GM18873 (cell line): ENCODE measurements at regions not wholly inside any gene's neighbourhood (a gene's known extent, or its start where the extent isn't known, plus 50 kb on each side); places are given as distances from the start of the nearest gene placed in this dataset.

ENCODE experiments used
- ATAC-seq: cut with Tn5 transposase; IDR thresholded peaks from one replicate; pipeline ENCODE4 v1.9.1; 2021; ENCODE audit warnings: mild to moderate bottlenecking, moderate library complexity, moderate number of reproducible peaks; ENCODE audit not compliant: unreplicated experiment, low FRiP score

DNA sequence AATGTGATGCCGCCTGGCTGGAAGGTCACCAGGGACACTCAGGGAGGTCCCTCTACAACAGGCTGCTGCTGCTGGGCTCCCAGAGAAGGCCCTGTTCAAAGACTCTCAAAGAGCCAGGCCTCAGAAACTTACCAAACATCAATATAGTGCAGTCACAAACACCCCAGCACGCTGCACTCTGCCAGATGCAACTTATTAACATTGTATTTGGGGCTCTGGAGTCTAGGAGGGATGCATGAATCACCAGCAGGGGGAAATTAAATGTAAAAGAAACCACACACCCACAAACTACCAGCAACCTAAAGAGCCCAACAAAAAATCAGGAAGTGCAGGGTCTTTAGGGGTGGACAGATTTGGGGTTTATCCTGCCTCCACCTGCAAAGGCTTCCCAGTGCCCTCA is 74.6 kb upstream of the SPATA12 start:
- ATAC-seq, result no peak

DNA sequence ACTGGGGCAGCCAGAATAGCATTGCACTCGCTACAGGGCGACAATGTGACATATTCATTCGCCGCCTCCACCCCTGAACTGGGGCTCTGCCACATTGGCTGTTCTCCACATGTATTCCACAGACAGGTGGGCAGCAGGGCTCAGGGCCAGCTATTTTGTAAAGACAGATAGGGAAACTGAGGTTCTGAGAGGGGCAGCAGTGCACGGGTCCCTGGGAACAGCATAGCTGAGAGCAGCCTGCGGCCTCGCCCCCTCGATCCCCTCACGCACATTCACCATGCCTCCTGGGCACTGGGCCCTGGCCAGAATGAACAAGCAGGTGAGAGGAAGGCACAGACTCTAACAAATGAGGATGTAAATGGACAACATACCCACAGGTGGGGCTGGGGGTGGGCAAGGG is 75.0 kb upstream of the SPATA12 start:
- no peak for ATAC-seq

DNA sequence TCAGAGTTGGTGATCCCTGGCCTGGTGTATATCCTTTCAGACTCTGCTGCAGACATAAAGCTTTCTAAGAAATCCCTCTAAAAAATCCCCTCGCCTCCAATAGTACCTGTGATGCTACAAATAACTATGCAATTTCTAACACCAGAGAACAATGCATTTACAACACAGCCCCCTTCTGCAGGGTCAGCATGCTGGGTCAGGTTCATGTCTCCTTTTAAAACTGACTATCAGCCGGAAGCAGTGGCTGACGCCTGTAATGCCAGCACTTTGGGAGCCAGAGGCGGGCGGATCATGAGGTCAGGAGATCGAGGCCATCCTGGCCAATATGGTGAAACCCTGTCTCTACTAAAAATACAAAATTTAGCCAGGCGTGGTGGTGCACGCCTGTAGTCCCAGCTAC is 77.0 kb upstream of the SPATA12 start:
- no peak for ATAC-seq

DNA sequence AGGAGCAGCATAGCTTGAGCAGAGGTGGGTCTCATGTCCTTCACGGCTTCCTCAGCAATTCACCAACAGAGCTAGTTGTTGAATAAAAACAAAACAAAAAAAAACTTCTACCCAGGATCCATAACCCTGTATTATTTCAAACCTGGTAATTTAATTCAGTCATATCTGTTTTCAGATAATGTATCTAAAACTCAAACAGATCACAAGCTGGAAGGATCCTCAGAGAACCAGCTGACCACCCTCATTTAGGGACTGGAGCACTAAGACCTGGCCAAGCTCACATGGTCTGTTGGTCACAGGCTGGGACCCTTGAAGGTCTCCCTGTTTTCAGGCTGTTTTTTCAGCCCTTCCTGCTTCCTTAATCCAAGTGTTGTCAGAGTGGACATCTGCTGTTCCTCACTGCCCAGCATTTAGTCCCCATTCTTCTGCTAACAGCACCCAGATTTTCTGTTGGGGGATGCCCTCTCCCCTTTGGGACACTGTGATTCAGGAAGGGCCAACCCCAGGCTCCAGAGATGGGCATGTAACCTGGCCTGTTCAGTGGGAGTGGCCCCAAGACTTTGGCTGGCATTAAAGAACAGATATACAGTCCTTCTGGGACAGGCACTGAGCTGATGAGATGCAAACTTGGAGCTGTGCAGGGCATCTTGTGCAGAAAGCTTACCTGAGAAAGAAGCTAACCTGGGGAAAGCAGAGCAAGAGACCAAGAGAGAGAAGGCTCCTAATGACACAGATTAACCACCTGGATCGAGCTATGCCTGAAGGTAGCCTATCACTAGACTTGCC is 78.8 kb upstream of the SPATA12 start:
- no peak for ATAC-seq

DNA sequence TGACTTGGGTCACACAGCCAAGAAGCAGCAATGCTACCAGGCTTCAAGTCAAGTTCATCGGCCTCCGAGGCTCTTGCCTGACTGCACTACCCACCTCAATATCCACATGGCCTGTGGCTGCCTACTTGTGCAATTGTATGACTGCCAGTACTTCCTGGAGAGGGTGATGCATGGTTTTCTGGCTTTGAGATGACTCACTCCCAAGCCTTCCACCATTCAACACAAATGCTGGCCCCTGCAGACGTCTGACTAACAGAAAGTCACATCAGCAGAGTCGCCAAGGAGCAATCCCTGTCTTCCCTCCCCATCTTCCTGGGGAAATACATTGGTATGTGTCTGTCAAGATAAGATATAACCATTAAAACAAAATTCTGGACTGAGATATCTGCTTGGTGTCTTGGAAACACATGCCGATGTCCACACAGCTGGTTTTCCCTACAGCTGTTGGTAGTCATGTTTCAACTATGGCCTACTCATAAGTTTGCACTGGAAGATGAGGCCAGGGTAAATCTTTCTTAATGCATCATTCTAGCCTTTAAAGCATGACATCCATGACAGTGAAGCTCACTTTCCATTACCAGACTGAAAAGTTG is 79.6 kb upstream of the SPATA12 start:
- no peak for ATAC-seq

DNA sequence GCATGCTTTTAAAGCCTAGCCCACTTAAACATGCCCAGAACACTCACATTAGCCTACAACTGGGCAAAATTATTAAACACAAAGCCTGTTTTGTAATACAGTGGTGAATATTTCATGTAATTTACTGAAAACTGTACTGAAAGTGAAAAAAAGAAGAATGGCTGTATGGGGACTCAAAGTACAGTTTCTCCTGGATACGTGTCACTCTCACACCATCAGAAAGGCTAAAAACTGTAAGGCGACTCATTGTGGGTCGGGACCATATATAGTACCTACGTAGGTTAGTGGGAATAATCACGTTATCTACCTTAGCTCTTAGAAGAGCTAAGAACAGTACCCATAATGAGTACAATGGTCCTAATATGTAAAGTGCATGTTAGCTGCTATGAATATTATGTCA is 80.2 kb upstream of the SPATA12 start:
- no peak for ATAC-seq

DNA sequence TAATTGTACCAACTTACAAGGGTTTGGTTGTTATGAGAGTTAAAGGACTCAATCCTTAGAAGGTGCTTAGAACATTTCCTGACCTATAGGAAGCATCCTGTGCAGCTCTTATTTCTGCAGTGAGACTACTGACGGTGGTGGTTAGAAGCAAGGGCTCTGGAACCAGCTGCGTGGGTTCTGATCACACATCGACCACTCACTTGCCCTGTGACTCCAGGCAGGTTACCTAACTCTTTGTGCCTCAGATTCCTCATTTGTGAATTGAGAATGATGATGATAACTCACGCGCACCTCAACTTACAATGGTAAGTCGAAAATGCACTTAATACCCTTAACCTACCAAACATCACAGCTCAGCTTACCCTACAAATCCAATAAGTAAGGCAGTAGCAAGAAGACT is 80.7 kb upstream of the SPATA12 start:
- no peak for ATAC-seq

DNA sequence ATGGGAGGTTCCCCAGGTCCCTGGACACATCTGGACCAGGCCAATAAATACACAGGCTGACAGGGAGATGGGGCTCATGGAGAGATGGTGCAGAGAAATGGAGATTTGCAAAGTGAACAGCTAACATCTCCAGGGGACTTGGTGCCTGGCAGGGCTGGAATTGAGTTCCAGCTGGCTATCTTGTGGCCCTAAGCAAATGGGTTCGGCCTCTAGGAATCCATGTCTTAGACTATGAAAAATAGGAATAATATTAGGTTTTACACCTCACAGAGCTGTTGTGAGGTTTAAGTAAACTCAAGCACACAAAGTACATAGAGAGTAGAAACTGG is 82.9 kb upstream of the SPATA12 start:
- ATAC-seq, result no peak

DNA sequence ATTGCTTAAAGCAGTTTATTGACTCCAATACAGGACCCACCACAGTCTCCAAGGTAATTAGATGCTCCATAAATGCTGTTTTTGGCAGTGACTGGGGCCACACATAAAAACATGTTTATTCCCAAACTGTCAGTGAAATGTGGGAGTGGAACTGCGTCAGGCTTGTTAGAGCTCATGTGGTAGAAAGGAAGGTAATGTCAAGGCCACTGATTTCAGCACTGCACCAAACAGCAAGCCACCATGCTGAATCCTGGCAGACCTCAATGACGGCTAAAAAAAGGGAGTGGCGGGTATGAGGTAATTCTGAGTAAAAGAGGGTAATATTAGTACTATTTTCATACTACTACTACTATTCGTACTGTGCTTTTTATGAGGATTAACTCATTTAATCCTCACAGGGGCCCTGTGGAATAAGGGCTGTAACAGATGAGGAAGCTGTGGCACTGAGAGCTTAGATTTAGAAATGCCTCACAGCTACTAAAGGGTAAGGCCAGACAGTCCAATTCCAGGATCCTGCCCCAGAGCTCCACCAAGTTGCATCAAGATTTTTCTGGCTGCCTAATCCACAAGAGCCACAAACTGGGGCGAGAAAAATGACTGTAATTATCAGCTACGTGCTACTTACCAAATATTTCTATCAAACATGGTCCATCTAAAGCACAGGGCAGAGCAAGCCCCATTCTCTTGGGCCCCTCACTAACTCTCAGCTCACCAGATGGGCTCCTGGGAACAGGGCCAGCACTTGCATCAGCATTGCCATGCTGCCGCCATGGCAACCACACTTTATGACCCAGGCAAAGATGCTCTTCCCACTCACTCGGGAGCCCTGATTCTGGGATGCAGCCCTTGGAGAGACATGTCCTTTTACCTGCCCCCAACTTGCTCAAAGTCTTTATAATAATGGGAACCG is 83.6 kb upstream of the SPATA12 start:
- no peak for ATAC-seq

DNA sequence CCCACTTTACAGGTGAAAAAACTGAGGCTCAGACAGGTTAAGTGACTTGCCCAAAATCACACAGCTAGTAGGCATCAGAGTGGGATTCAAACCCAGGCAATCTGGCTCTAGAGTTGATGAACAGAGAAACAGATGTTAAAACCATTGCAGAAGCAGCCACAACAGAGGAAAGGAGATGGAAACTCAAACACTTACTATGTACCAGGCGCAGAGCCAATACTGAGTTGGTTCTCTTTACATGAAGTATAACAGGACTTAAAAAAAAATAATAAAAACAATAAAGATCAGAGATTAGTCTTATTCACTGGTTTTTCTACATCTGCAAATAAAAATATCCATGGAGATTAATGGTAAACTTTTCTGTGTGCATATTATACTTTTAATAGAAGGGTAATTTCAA is 84.9 kb upstream of the SPATA12 start:
- ATAC-seq, result no peak

DNA sequence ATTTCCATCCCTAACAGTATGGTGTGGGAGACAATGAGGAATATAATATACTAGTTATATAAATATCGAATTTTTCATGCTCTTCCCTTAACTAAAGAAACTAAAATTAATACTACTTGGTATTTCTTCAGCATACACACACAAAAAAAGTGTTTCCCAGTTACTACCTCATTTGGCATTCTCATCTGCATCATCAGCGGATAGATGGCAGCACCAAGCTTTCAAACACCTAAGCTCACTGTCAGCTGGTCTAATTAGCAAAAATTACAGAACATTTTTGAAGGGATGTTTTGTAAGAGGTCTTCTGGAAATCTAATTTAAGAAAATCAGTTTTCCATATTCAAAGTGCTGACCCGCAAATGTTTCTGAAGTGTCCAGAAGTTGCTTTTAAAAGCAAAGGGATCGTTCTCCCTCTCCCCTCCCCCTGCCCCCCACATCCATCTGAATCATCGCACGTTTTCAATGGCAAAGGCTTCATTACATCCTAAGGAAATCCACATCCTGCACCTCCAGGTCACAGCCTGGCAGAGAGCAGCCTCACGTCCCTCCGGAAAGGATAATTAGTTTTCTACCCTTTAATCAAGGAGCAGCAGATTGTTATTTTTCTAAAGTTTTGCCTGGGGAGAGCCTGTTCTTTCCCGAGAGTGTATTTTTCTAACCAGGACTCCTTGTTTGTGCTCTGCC is 86.1 kb upstream of the SPATA12 start:
- no peak for ATAC-seq

DNA sequence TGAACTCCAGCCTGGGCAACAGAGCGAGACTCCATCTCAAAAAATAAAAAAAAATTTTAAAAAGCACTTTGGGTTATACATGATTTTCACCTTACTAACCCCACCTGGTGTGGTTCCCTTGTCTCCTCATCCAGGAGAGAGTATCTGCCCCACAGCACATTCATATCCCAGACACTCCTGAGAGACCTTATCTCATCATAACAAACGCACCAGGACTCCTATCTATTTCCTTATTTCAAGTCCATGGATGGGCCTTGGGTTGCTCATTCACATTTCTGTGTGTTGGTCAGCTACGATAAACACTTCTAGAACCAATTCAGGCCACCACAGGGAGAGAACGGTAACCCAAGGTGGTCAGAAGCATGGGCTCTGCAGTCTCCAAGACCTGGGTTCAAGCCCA is 88.6 kb upstream of the SPATA12 start:
- no peak for ATAC-seq

DNA sequence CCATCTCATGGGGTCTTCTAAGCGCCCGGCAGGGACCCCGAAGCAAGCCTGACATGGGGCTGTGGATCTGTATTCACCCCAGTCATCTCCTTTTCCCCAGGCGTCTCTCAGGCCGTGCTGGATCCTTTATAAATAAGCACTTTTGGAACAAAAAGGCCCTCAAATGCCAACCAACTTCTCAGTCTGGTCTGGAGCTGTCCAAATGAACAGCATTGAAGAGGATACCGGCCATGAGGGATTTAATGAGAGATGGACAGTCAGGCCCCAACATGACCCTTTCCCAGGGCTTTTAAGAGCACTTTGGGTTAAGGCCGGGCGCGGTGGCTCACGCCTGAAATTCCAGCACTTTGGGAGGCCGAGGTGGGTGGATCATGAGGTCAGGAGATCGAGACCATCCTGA is 89.2 kb upstream of the SPATA12 start:
- ATAC-seq, result no peak

DNA sequence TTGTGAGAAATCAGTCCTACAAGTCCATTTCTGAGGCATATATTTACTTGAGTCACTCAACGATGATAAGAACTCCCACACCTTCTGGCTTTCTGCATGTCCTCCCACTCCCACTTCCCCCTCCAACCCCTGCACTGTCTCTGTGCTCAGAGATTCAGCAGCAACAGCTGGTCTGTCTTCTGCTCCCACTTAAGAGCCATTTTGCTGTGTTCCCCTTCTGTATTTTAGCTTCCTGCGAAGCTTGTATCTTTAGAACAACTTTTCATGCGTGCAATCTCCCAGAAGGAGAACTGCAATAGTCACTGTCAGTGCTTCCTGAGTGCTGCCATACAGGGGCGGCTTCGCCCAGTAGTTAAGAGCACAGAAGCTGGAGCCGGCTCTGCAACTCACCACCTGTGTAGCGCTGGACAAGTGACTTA is 90.0 kb upstream of the SPATA12 start:
- ATAC-seq, result no peak

DNA sequence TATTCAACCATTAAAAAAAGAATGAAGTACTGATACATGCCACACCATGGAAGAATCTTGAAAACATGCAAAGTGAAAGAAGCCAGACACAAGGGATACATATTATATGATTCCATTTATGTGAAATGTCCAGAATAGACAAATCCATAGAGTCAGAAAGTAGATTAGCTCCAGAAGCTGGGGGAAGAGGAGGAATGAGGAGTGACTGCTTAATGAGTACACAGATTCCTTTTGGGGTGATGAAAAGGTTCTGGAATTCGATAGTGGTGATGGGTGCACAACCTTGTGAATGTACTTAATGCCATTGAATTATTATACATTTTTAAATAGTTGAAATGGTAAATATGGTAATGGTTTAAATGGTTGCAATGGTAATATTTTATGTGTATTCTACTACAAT is 90.6 kb upstream of the SPATA12 start:
- no peak for ATAC-seq

DNA sequence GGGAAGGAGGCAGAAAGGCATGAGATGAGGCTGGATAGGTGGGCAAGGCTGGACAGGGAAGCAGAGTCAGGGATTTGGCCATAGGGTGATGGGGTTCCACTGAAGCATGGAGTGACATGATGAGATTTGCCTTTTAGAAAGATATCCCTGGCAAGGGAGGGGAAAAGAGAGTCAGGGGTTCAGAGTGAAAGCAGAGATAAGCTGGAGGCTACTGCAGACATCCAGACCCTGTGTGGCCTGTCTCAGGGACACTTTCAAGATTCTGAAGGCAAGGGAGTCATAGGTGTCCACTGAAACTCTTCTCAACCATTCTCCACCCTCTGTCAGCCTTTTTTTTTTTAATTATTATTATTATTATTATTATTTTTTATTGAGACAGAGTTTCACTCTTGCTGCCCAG is 94.0 kb upstream of the SPATA12 start:
- no peak for ATAC-seq

DNA sequence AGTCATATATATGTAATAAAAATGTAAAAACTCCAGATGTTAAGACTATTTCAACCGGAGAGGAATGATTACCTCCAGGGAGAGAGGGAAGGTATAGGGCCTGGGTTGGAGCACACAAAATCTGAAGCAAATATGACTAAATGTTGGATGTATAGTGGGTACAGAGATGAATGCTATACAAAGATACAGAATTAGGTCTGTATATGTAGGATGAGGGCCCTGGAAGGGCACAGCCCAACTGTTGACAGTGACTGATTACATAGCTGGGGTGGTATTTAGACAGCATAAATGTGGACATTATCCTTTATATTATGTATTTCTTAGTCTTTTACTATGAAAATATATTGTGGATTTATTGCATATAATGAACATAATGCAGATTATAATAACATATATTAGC is 94.4 kb upstream of the SPATA12 start:
- no peak for ATAC-seq

DNA sequence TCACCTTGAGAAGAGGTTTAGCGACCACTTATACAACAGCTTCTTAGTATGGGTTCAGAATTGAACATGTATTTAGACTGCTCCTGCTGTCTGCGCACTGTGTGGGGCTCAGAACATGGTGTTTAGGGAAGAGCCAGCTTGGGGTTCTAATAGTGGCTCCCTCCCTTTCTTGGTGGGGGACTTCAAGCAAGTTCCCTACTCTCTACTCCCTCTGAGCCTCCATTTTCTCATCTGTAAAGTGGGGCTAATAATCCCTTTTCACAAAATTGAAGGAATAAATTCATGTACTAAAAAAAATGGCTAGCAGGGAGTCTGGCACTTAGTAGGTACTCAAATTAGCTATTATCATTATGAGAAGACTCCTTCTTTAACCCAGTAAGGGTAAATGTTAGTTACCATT is 97.5 kb upstream of the SPATA12 start:
- no peak for ATAC-seq

DNA sequence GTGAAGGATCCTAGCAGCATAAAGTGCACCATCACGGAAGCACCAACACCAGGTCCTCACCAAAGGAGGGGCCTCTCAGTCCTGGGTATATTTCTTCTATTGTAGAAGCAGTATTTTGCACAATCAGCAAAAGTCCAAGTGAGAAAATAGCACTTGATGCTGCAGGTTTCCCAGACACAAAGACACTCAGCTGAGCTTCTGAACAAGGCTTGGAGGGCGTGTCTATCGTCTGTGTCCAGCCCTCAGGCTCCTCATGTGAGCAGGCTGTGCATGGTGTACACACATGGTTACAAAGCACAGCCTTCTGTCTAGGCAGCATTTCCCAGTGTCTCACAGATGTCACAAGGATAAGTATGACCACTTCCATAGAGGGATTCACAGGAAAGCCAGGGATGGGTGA is 98.3 kb upstream of the SPATA12 start:
- ATAC-seq, result no peak

DNA sequence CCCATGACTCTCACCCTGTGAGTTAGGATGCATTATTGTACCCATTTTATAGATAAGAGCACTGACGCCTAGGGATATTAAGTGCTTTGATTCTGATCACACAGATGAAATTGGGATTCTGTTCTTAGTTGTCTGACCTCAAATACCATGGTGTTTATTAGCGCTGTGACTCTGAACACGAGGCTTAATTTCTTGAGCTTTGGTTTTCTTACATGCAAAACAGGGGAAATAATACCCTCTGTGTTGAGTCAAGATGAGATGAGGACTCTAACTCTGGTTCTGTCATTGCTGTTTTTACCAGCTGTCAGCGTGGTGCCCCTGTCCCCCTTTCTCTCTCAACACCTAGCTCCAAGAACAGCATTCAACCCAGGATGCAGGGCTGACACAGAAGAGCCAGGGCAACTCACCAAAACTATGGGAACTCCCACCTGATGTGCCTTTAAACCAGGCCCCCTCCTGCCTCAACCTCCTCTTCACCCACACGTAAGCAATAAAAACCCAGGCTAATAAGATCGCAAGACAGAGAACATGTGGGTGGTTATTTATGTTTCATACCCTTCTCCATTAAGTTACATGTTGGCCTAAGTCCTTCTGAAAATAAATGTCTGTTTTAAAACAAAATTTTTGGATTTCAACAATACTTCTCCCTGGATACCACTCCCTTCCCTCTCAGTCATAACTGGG is 100.1 kb upstream of the SPATA12 start:
- ATAC-seq, result no peak
